ENCODE measurements at regions not wholly inside any gene's neighbourhood (a gene's known extent, or its start where the extent isn't known, plus 50 kb on each side); places are given as distances from the start of the nearest gene placed in this dataset.
"Not testable (repeated sequence)": the region's sequence is repeated elsewhere in the genome, so short reads cannot be mapped to it uniquely, and the experiment has no call there.

DNA sequence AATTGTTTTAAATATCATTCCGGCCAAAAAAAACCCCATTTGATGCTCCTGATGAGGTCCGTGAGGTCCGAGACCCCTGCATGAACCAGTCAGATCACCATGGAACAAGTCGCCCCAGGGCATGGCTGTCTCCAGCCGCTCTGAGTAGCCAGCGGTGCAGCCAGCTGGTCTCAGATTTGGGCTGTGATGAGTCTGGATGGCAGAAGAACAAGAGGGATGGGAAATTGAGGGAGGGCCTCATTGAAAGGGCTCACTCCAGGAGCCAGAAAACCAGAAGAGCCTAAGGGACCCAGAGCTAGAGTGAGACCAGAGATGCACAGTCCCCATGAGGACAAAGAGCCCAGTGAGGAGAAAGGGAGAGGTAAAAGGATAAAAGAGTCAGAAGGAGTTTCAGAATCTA is 174.0 kb downstream of the TOMM20 start:
- no peak overlapping the region for H3K4me3 ChIP-seq (replicated peaks; ENCODE audit: insufficient read depth, low read length)
- no peaks in the 10 kb centered on the region for H3K27me3 ChIP-seq (ENCODE audit: insufficient read depth, poor library complexity, severe bottlenecking)
- peak overlapping the region; percentile 97 for H3K27ac ChIP-seq (replicated peaks)
- no peak for TF ChIP-seq SPI1 (IDR thresholded peaks at IDR 0.05; ENCODE audit: borderline replicate concordance, low read depth)
- no peak for TF ChIP-seq CTCF (IDR thresholded peaks at IDR 0.05; ENCODE audit: insufficient read depth, low read length)
- TF ChIP-seq, protein P1, sequence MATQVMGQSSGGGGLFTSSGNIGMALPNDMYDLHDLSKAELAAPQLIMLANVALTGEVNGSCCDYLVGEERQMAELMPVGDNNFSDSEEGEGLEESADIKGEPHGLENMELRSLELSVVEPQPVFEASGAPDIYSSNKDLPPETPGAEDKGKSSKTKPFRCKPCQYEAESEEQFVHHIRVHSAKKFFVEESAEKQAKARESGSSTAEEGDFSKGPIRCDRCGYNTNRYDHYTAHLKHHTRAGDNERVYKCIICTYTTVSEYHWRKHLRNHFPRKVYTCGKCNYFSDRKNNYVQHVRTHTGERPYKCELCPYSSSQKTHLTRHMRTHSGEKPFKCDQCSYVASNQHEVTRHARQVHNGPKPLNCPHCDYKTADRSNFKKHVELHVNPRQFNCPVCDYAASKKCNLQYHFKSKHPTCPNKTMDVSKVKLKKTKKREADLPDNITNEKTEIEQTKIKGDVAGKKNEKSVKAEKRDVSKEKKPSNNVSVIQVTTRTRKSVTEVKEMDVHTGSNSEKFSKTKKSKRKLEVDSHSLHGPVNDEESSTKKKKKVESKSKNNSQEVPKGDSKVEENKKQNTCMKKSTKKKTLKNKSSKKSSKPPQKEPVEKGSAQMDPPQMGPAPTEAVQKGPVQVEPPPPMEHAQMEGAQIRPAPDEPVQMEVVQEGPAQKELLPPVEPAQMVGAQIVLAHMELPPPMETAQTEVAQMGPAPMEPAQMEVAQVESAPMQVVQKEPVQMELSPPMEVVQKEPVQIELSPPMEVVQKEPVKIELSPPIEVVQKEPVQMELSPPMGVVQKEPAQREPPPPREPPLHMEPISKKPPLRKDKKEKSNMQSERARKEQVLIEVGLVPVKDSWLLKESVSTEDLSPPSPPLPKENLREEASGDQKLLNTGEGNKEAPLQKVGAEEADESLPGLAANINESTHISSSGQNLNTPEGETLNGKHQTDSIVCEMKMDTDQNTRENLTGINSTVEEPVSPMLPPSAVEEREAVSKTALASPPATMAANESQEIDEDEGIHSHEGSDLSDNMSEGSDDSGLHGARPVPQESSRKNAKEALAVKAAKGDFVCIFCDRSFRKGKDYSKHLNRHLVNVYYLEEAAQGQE (IDR thresholded peaks at IDR 0.05; ENCODE audit: insufficient replicate concordance, low read depth) = no peak
- TF ChIP-seq GABPA (IDR thresholded peaks at IDR 0.05; ENCODE audit: low read depth) = no peak
- TF ChIP-seq POLR2AphosphoS5 (IDR thresholded peaks at IDR 0.05; ENCODE audit: low read depth) = no peak
- peak in 1 of 2 experiments; percentile 32 for DNase-seq (ENCODE audit: low read depth in 1 of 2, low spot score in 1 of 2)

- no peak for TF ChIP-seq SPI1 (IDR thresholded peaks at IDR 0.05; ENCODE audit: borderline replicate concordance, low read depth)
- TF ChIP-seq, protein P1 (IDR thresholded peaks at IDR 0.05; ENCODE audit: insufficient replicate concordance, low read depth) = no peak
- TF ChIP-seq GABPA (IDR thresholded peaks at IDR 0.05; ENCODE audit: low read depth) = no peak
- no peak for TF ChIP-seq POLR2AphosphoS5 (IDR thresholded peaks at IDR 0.05; ENCODE audit: low read depth)
- TF ChIP-seq CTCF (IDR thresholded peaks at IDR 0.05; ENCODE audit: insufficient read depth, low read length) = no peak
- Histone ChIP-seq H3K27ac (replicated peaks) (peak overlapping the region; percentile 97), H3K4me3 (replicated peaks; ENCODE audit: insufficient read depth, low read length) (no peak overlapping the region), H3K27me3 (ENCODE audit: insufficient read depth, poor library complexity, severe bottlenecking) (no peaks in the 10 kb centered on the region)
- DNase-seq (ENCODE audit: low read depth in 1 of 2, low spot score in 1 of 2) = no peak
Observed at GRCh38 chr1:234953655-234954405, 174.8 kb downstream of the TOMM20 start.

DNA sequence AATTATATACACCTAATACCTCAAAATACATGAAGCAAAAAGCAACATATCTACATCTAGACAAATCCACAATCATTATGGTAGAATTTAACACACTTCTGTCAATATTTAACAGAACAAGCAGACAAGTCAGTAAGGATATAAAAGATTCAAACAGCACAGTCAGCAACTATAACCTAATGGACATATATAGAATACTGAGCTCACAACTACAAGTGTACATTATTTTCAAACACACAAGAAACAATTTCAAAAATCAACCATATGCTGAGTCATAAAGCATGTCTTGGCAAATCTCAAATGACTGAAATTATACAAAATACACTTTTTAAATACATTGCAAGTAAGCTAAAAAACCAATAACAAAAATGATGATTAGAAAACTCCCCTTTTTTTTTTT is 178.0 kb downstream of the TOMM20 start:
- no peak overlapping the region for H3K4me3 ChIP-seq (replicated peaks; ENCODE audit: insufficient read depth, low read length)
- DNase-seq (ENCODE audit: low read depth in 1 of 2, low spot score in 1 of 2) = no peak
- no peaks in the 10 kb centered on the region for H3K27me3 ChIP-seq (ENCODE audit: insufficient read depth, poor library complexity, severe bottlenecking)
- no peak overlapping the region for H3K27ac ChIP-seq (replicated peaks)
- TF ChIP-seq SPI1 (IDR thresholded peaks at IDR 0.05; ENCODE audit: borderline replicate concordance, low read depth) (no peak), GABPA (IDR thresholded peaks at IDR 0.05; ENCODE audit: low read depth) (no peak), POLR2AphosphoS5 (IDR thresholded peaks at IDR 0.05; ENCODE audit: low read depth) (no peak), CTCF (IDR thresholded peaks at IDR 0.05; ENCODE audit: insufficient read depth, low read length) (no peak)
- TF ChIP-seq, protein P1 (IDR thresholded peaks at IDR 0.05; ENCODE audit: insufficient replicate concordance, low read depth) = no peak

GRCh38 chr1:234949528-234949927 is 179.1 kb downstream of the TOMM20 start:
- DNase-seq (ENCODE audit: low read depth in 1 of 2, low spot score in 1 of 2) = not testable (repeated sequence)

More at GRCh38 chr1:234949528-234949927, 179.1 kb downstream of the TOMM20 start:
- not testable (repeated sequence) for H3K4me3 ChIP-seq (replicated peaks; ENCODE audit: insufficient read depth, low read length); H3K27me3 ChIP-seq (ENCODE audit: insufficient read depth, poor library complexity, severe bottlenecking); H3K27ac ChIP-seq (replicated peaks)

All from HL-60 (cell line).